Smooth muscle cell (in vitro differentiated cells): ENCODE measurements at regions not wholly inside any gene's neighbourhood (a gene's known extent, or its start where the extent isn't known, plus 50 kb on each side); places are given as distances from the start of the nearest gene placed in this dataset.

ENCODE experiments used
- DNase-seq: peaks from one replicate; lab custom pipeline; 2025; ENCODE audit not compliant: unreplicated experiment; lab: John Stamatoyannopoulos, UW
- H2AFZ ChIP-seq: fragments of 200-600 bp; sonication (generic); 2 replicates; pipeline ENCODE4 v1.6.0; 2016; ENCODE audit warnings: antibody characterized with exemption, low read depth, mild to moderate bottlenecking
- H3F3A ChIP-seq: fragments of 200-600 bp; sonication (generic); 2 replicates; pipeline ENCODE4 v1.6.0; 2017; ENCODE audit warnings: antibody characterized with exemption, low read depth
- H3K27ac ChIP-seq: fragments of 200-600 bp; sonication (generic); 2 replicates; pipeline ENCODE4 v1.5.1; 2016; ENCODE audit warnings: low read depth, mild to moderate bottlenecking
- H3K27me3 ChIP-seq: fragments of 200-600 bp; sonication (generic); 2 replicates; pipeline ENCODE4 v1.6.1; 2016; ENCODE audit warnings: low read depth, mild to moderate bottlenecking
- H3K36me3 ChIP-seq: fragments of 200-600 bp; sonication (generic); 2 replicates; pipeline ENCODE4 v1.5.1; 2016; ENCODE audit warnings: low read depth
- H3K4me1 ChIP-seq: fragments of 200-600 bp; sonication (generic); 2 replicates; pipeline ENCODE4 v1.5.1; 2016; ENCODE audit warnings: low read depth
- H3K4me2 ChIP-seq: fragments of 200-600 bp; sonication (generic); 2 replicates; pipeline ENCODE4 v1.6.0; 2016; ENCODE audit warnings: mild to moderate bottlenecking
- H3K4me3 ChIP-seq: fragments of 200-600 bp; sonication (generic); 2 replicates; pipeline ENCODE4 v1.5.1; 2016; ENCODE audit warnings: mild to moderate bottlenecking
- H3K79me2 ChIP-seq: fragments of 200-600 bp; sonication (generic); 2 replicates; pipeline ENCODE4 v1.6.0; 2016; ENCODE audit warnings: low read depth, mild to moderate bottlenecking
- H3K9ac ChIP-seq: fragments of 200-600 bp; sonication (generic); 2 replicates; pipeline ENCODE4 v1.6.0; 2016; ENCODE audit warnings: low read depth
- H3K9me3 ChIP-seq: fragments of 200-600 bp; sonication (generic); replicated peaks from 2 replicates; pipeline ENCODE4 v1.5.1; 2016; ENCODE audit warnings: low read depth
- H4K20me1 ChIP-seq: fragments of 200-600 bp; sonication (generic); 2 replicates; pipeline ENCODE4 v1.6.0; 2016; ENCODE audit warnings: low read depth
- CTCF ChIP-seq: fragments of 200-600 bp; sonication (generic); IDR thresholded peaks from 2 replicates; pipeline ENCODE4 v1.5.1; 2017; ENCODE audit warnings: borderline replicate concordance, mild to moderate bottlenecking, antibody characterized with exemption; ENCODE audit not compliant: insufficient read depth, poor library complexity, severe bottlenecking
- WGBS: methylation state at CpG from one replicate; pipeline ENCODE4 v1.1.7; 2016; ENCODE audit warnings: low lambda C conversion rate; 5-methylcytosine and 5-hydroxymethylcytosine counted together

- H3F3A ChIP-seq: no peaks in the 10 kb centered on the region
- no peaks in the 10 kb centered on the region for H3K9me3 ChIP-seq
- no peak overlapping the region for H3K9ac ChIP-seq
- no peak for DNase-seq
- no peaks in the 10 kb centered on the region for H4K20me1 ChIP-seq
- no peak overlapping the region for H3K27ac ChIP-seq
- no peaks in the 10 kb centered on the region for H3K36me3 ChIP-seq
- no peak for TF ChIP-seq CTCF
- H3K4me2 ChIP-seq: no peak overlapping the region
- WGBS: 97% methylated on average over 3 of the region's 3 CpGs
- no peaks in the 10 kb centered on the region for H3K79me2 ChIP-seq
- H2AFZ ChIP-seq: no peak overlapping the region
- no peaks in the 10 kb centered on the region for H3K27me3 ChIP-seq
- no peak overlapping the region for H3K4me3 ChIP-seq
- H3K4me1 ChIP-seq: no peaks in the 10 kb centered on the region
Measured at GRCh38 chr6:144575327-144575726, 290.2 kb downstream of the UTRN start.

GRCh38 chr6:144576871-144577270, 291.7 kb downstream of the UTRN start:
- Histone ChIP-seq H3K9me3 (no peaks in the 10 kb centered on the region), H2AFZ (no peak overlapping the region), H4K20me1 (no peaks in the 10 kb centered on the region), H3K36me3 (no peaks in the 10 kb centered on the region), H3K9ac (no peak overlapping the region), H3K27me3 (no peaks in the 10 kb centered on the region), H3K27ac (no peak overlapping the region), H3F3A (no peaks in the 10 kb centered on the region), H3K4me3 (no peak overlapping the region), H3K4me2 (no peak overlapping the region), H3K79me2 (no peaks in the 10 kb centered on the region), H3K4me1 (no peaks in the 10 kb centered on the region)
- no peak for TF ChIP-seq CTCF
- WGBS: 89% methylated on average over 6 of the region's 6 CpGs
- no peak for DNase-seq

GRCh38 chr6:144578385-144579350, 293.5 kb downstream of the UTRN start:
- DNase-seq: no peak
- 88% methylated on average over 7 of the region's 7 CpGs for WGBS
- Histone ChIP-seq H3K27me3 (no peaks in the 10 kb centered on the region), H3K4me3 (no peak overlapping the region), H2AFZ (no peak overlapping the region), H3K9ac (no peak overlapping the region), H3F3A (no peaks in the 10 kb centered on the region), H3K79me2 (no peaks in the 10 kb centered on the region), H3K27ac (no peak overlapping the region), H4K20me1 (no peaks in the 10 kb centered on the region), H3K36me3 (no peaks in the 10 kb centered on the region), H3K4me2 (no peak overlapping the region), H3K4me1 (peaks cover 6% of the 10 kb centered on the region), H3K9me3 (no peaks in the 10 kb centered on the region)
- TF ChIP-seq CTCF: no peak
